ENCODE measurements at regions not wholly inside any gene's neighbourhood (a gene's known extent, or its start where the extent isn't known, plus 50 kb on each side); places are given as distances from the start of the nearest gene placed in this dataset.

DNA sequence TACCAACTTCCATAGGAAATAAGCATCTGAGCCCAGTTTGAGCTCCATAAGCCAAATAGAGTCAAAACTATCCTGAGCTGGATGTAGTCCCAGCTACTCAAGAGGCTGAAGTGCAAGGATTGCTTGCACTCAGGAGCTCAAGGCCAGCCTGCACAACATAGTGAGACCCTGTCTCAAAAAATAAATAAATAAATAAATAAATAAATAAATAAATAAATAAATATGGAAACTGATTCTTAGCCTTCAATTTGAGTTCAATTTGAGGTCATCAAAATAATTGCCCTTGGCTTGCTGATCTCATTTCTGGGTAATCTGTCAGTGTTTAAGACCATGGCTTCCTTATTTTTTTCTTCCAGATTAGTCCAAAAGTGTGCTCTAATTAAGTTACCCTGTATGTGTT is 184.9 kb upstream of the CDH20 start:
- DNase-seq (ENCODE audit: low read depth), result no peak
- H3K4me3 ChIP-seq (ENCODE audit: low read depth, low read length), result no peak overlapping the region
- TF ChIP-seq POLR2A (IDR thresholded peaks at IDR 0.05; ENCODE audit: extremely low read depth, insufficient read length) (no peak), MYC (IDR thresholded peaks at IDR 0.05; ENCODE audit: low read depth, low read length) (no peak)
- TF ChIP-seq, protein P1, sequence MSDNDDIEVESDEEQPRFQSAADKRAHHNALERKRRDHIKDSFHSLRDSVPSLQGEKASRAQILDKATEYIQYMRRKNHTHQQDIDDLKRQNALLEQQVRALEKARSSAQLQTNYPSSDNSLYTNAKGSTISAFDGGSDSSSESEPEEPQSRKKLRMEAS (IDR thresholded peaks at IDR 0.05; ENCODE audit: low read depth, low read length), result no peak
- TF ChIP-seq, protein P2, sequence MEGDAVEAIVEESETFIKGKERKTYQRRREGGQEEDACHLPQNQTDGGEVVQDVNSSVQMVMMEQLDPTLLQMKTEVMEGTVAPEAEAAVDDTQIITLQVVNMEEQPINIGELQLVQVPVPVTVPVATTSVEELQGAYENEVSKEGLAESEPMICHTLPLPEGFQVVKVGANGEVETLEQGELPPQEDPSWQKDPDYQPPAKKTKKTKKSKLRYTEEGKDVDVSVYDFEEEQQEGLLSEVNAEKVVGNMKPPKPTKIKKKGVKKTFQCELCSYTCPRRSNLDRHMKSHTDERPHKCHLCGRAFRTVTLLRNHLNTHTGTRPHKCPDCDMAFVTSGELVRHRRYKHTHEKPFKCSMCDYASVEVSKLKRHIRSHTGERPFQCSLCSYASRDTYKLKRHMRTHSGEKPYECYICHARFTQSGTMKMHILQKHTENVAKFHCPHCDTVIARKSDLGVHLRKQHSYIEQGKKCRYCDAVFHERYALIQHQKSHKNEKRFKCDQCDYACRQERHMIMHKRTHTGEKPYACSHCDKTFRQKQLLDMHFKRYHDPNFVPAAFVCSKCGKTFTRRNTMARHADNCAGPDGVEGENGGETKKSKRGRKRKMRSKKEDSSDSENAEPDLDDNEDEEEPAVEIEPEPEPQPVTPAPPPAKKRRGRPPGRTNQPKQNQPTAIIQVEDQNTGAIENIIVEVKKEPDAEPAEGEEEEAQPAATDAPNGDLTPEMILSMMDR (IDR thresholded peaks at IDR 0.05; ENCODE audit: low read depth, low read length), result no peak

DNA sequence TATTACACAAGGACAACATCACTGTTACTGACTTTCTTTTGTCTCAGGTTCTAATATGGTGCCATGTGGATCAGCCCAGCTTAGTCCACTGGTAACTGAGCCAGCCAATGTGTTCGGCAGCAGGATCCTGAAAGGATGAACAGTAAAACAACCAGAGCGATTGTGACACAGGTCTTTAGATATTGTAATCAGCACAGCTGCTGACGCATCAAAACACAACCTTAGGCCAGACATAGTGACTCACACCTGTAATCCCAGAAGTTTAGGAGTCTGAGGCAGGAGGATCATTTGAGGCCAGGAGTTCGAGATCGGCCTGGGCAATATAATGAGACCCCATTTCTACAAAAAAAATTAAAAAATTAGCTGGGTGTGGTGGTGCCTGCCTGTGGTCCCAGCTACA is 183.4 kb upstream of the CDH20 start:
- no peak overlapping the region for H3K4me3 ChIP-seq (ENCODE audit: low read depth, low read length)
- TF ChIP-seq, protein P1 (IDR thresholded peaks at IDR 0.05; ENCODE audit: low read depth, low read length), result no peak
- DNase-seq (ENCODE audit: low read depth), result no peak

DNA sequence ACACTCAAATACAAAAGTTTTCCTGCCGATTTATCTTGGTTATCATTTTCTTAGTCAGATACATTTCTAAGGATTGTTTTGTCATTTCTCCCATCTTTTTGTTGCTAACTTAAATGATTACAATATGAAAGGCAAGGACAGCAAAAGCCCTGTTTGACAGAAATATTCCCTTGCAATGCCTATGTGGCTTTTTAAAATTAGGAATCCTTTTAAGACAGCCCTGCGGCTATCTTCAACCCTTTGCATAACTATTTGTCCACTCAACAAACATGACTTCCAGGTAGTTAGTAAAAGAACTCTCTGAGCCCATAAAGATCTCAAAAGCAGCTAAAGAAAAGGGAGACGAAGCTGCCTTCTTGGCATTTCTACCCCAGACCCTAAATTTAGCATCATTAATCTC is 179.7 kb upstream of the CDH20 start:
- TF ChIP-seq, protein P1 (IDR thresholded peaks at IDR 0.05; ENCODE audit: low read depth, low read length), result no peak
- TF ChIP-seq, protein P2 (IDR thresholded peaks at IDR 0.05; ENCODE audit: low read depth, low read length), result no peak
- no peak for TF ChIP-seq MYC (IDR thresholded peaks at IDR 0.05; ENCODE audit: low read depth, low read length)
- no peak for TF ChIP-seq POLR2A (IDR thresholded peaks at IDR 0.05; ENCODE audit: extremely low read depth, insufficient read length)
- DNase-seq (ENCODE audit: low read depth), result no peak
- H3K4me3 ChIP-seq (ENCODE audit: low read depth, low read length), result no peak overlapping the region

DNA sequence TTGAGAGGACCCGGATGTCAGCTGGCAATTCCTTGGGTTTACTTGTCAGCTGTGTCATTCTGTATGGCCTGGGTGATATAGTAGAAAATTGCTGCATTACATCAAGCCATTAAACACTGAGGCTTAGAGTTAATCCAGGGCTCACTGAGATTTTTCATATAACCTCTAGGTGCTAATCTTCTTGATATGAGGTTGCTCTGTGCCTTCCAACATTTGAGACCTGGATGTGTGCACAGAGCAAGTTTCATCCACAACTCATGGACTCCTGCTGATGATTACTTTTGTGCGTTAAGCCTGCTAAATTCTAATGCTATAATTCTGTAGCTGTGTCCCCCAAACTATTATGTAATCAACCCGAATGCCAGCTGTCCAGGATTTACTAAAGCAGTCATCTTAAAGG is 178.4 kb upstream of the CDH20 start:
- TF ChIP-seq MYC (IDR thresholded peaks at IDR 0.05; ENCODE audit: low read depth, low read length) (no peak), POLR2A (IDR thresholded peaks at IDR 0.05; ENCODE audit: extremely low read depth, insufficient read length) (no peak)
- TF ChIP-seq, protein P1 (IDR thresholded peaks at IDR 0.05; ENCODE audit: low read depth, low read length), result no peak
- TF ChIP-seq, protein P2 (IDR thresholded peaks at IDR 0.05; ENCODE audit: low read depth, low read length), result no peak
- DNase-seq (ENCODE audit: low read depth), result no peak
- no peak overlapping the region for H3K4me3 ChIP-seq (ENCODE audit: low read depth, low read length)

DNA sequence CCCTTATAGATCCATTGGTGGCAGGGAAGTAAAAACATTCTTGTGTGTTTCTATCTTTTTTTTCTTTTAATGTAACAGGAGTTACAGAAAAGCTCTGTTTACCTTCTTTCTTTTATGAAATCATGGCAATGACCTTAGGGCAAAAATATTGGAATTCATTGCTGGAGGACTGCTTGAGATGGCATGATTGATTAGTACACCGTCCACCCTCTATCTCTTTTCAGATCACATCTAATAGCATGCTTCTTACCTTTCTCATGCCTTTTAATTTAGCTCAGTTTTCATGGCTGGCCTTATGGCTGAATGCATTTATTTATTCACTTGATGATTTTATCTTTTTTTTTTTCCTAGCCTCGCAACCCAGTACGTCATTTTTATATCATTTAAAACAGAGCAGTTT is 177.6 kb upstream of the CDH20 start:
- H3K4me3 ChIP-seq (ENCODE audit: low read depth, low read length), result no peak overlapping the region
- no peak for DNase-seq (ENCODE audit: low read depth)
- TF ChIP-seq, protein P1 (IDR thresholded peaks at IDR 0.05; ENCODE audit: low read depth, low read length), result no peak
- TF ChIP-seq, protein P2 (IDR thresholded peaks at IDR 0.05; ENCODE audit: low read depth, low read length), result no peak
- TF ChIP-seq POLR2A (IDR thresholded peaks at IDR 0.05; ENCODE audit: extremely low read depth, insufficient read length) (no peak), MYC (IDR thresholded peaks at IDR 0.05; ENCODE audit: low read depth, low read length) (no peak)

DNA sequence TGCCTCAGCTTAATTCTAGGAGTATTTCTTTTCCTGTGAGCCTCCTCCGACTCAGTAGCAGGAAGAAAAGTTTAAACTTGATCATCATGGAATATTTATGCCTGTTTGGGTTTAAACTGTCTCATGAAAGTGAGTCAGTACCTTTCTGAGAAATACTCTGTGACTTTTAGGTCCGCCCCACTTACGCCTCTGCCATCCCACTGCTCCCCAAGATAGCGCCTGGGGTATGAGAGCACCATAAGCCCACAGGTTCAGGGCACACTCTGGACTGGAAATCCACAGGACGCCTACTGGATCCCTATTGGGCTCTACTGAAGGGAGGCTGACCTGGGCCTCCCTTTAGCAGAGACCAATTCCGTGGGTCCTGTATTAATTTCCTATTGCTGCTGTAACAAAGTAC is 175.8 kb upstream of the CDH20 start:
- DNase-seq (ENCODE audit: low read depth), result no peak
- TF ChIP-seq, protein P2 (IDR thresholded peaks at IDR 0.05; ENCODE audit: low read depth, low read length), result no peak
- TF ChIP-seq POLR2A (IDR thresholded peaks at IDR 0.05; ENCODE audit: extremely low read depth, insufficient read length), result no peak
- TF ChIP-seq, protein P1 (IDR thresholded peaks at IDR 0.05; ENCODE audit: low read depth, low read length), result no peak
- TF ChIP-seq MYC (IDR thresholded peaks at IDR 0.05; ENCODE audit: low read depth, low read length), result no peak
- no peak overlapping the region for H3K4me3 ChIP-seq (ENCODE audit: low read depth, low read length)

All from NB4 (cell line).